HG03558 (cell line): ENCODE measurements at regions not wholly inside any gene's neighbourhood (a gene's known extent, or its start where the extent isn't known, plus 50 kb on each side); places are given as distances from the start of the nearest gene placed in this dataset.

Source experiments
- ATAC-seq: cut with Tn5 transposase; IDR thresholded peaks from one replicate; pipeline ENCODE4 v1.9.1; 2021; ENCODE audit warnings: moderate number of reproducible peaks; ENCODE audit not compliant: unreplicated experiment; ENCODE audit errors: extremely low read depth

- no peak for ATAC-seq
These were observed 600.9 kb downstream of the SI start for GRCh38 chr3:164477403-164477802.

GRCh38 chr3:164476631-164477030, 601.7 kb downstream of the SI start:
- no peak for ATAC-seq

DNA sequence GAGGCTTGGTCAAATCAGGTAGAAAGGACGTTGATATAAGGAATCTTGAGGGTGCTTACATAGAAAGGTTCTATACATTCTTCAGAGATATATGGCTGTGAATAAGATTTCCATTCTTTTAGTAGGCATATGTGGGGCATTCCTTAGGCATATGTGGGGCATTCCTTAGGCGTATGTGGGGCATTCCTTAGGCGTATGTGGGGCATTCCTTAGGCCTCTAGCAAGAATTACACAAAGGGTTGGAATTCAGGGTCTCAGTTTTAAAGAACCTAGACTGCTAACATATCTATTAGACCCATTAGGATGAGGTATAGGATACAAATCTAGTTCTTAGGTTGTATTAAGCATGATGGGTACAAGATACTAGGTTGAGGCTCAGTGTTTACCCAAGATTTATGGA, 607.8 kb downstream of the SI start:
- ATAC-seq: no peak

DNA sequence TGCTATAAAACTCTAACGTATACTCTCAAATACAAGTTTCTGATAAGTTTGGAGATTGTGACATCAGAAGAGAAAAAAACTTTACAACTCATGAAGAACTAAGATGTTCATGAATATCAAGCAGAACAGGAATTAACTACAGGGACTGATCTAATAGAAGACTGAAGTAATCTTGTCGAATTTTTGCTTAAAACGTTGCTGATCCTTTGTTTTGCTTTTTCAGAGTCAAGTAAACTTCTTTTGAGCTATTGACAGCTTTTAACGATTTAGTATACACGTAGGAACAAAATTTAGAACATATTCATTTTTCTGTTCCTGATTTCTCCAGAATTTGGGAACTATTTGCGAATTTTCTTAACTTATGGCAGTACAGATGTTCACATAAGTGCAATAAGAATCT, 610.2 kb downstream of the SI start:
- ATAC-seq: no peak

- no peak for ATAC-seq
These were observed 611.3 kb downstream of the SI start for GRCh38 chr3:164467007-164467406.

GRCh38 chr3:164465172-164465571, 613.1 kb downstream of the SI start:
- ATAC-seq: no peak

DNA sequence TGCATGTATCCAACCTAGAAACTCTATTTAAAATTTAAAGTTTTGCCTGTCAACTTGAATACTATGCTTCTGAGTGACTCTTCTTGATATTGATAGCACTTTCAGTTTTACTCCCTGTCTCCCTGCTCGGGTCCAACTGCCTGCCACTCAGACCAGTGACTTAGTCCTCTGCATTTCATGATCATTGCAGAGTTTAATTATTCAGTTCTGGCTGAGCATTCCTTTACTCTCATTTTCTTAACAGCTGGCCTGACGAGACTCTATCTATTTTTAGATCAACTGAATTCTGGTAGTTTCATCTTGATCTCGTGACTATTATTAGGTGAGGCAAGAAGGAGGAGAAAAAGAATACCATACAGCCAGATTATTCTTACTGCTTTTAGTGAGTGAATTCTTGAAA, 617.4 kb downstream of the SI start:
- no peak for ATAC-seq

DNA sequence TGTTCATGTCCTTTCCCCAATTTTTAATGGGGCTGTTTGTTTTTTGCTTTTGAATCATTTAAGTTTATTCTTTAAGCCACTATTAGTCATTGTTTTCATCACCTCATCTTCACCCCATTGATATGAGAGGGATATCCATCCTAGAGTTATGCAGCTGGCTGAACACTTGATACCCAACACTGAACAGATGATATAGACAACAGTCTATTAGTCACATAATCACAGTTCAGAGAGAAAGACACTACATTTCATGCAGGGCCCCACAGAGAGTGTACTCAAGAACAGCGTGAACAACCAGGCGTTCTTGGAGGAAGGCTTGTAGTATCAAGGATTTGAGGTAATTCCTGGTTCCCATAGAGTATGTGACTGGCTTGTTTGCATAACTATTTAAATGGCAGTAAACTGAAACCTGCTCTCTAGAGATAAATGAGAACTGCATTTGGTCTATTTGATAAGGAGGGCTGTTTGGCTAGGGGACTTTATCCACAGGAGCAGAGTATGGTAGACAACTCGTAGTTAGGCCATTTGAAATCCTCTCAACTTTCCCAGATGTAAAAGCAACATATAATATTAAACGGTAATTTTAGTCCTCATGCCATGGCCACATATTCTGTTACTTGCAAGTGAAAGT, 618.7 kb downstream of the SI start:
- no peak for ATAC-seq

GRCh38 chr3:164458986-164459385, 619.3 kb downstream of the SI start:
- no peak for ATAC-seq

DNA sequence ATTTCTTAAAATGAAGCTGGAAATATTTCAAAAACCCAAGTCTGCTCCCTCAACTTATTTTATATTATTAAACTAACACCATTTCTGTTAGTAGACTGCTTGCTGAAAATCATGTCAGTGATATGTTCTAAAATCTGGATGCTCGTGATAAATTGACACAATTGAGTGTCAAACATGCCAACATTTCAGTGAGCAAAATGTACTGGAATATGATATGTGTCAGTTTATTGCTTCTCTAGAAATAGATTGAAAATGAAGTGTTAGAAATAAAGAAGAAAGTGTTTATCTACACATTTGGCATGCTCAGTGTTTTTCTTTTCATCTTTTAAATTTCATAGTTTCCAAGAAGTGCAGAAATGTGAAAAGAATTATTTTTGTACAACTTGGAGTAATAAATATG, 624.6 kb downstream of the SI start:
- ATAC-seq: no peak

DNA sequence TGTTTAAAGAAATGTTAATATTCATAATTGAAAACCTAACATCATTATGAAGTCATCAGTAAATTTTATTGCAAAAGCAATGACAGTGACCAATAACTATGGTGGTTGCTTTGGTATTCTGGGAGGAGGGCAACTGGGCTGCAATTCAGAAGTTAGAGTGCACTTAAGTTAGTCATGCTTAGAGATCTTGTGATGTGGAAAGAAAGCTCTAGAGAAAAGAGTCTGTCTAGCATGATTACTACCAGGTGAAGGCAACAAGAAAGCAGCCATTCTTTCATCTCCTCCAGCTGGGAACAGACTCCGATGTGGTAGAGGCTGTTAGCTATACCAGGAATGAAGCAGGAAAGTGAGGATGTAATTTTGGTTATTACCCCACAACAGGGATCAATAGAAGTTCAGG, 625.6 kb downstream of the SI start:
- no peak for ATAC-seq

DNA sequence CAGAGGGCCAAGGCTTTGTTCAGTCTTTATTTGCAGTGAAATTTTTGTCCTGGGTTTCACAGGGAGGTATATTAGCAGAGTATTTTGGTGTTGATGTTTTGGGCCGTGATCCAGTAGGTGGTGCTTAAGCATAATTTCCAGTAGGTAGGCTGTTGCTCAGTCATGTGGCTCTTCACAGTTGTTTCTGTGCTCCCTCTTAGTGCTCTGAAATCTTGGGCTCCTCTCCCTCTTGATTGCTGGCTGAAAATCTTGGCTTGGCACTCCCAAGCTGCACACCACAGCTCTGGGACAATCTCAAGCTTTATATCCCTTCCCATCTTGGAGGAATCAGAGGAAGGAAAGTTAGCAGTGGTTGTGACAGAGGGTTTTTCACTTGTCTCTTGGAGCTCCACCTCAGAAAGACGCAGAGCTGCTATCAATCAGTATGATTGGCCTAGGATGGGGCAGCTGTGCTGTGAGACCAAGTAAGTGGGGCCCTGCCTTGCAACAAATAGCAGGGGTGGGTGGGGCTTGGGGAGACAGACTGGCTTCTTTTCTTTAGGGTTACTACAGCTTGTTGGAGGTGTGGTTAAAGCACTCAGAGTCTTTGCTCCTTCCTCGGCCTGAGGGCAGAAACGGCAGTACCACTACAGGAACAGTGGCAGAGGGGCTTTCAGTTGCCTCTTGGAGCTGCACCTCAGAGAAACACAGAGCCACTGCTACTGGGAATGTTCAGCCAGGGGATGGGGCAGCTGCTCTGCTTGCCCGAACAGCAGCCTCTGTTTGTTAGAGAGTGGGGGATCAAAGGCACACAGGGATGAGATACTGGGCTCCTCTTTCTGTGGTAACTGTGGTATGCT, 627.0 kb downstream of the SI start:
- ATAC-seq: no peak

- no peak for ATAC-seq
These were observed 627.9 kb downstream of the SI start for GRCh38 chr3:164450276-164450905.

- ATAC-seq: no peak
These were observed 659.1 kb downstream of the SI start for GRCh38 chr3:164419220-164419619.

DNA sequence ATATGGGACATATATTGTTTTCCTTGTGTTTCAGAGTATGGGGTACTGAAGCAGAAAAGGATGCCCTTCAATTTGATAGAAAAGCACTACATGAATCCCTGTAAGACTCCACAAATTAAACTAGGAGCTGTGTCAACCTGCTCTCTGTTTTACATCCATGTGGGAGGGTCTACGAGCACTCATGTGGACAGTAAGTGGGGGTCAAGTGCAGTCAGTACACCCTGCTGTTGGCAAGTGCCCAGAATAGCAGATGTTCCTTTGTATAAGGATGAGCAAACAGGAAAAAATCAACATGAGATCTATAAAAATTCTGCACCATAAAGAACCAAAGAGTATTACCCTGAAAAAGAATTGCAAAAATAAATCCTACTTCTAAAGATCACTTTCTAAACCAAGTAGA, 659.9 kb downstream of the SI start:
- ATAC-seq: no peak

DNA sequence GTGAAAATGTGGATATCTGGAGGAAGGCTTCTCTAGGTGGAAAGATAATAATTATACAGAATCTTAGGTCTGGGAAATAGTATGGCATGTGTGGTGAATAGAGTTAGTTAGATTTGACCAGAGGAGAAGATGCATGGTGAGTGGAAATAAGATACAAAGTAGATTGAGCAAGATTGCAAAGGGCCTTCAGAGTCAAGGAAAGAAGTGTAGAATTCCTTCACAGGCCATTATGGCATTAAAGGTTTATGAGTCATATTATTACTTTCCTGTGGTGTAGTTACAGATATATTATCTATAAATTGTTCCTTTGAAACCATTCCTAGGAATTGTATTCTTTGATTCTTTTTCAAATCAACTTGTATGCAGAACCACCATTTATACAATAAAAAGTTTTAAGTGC, 660.3 kb downstream of the SI start:
- ATAC-seq: no peak

GRCh38 chr3:164416491-164417222, 661.6 kb downstream of the SI start:
- ATAC-seq: no peak

DNA sequence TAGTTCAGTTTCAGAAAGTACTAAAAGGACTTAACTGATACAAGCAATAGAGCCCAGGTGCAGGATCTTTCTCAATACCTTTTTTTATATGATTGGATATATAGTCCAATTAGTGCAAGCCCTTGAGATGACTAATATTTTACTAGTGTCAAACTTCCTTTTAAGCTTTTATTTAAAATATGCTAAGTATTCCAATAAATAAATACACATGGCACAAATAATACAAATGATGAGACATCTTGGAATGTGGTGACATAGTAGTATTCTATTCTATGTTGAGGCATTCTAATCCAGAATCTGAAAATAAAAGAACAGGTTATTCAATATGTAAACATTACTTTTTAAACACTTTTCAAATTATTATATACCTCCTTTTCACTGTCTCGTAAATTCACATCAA, 670.0 kb downstream of the SI start:
- no peak for ATAC-seq

- ATAC-seq: no peak
These were observed 671.2 kb downstream of the SI start for GRCh38 chr3:164407111-164407510.

DNA sequence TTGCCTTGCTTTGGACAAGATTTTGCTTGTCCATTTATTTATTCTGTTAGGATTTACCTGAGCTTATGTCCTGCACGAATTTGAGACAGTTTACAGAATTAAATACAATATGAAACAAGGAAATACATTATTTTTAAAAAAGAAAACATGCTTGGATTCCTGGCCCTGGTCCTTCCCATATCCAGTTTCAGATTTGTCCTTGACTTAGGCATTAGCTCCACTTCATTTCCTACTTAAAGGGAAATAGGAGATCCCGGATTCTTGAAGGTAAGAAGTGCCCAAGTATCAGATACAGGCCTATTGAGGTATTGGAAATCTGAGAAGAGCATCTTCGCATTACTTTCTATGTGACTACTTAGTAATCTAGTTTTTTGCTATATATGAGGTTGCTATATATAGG, 672.0 kb downstream of the SI start:
- ATAC-seq: no peak

DNA sequence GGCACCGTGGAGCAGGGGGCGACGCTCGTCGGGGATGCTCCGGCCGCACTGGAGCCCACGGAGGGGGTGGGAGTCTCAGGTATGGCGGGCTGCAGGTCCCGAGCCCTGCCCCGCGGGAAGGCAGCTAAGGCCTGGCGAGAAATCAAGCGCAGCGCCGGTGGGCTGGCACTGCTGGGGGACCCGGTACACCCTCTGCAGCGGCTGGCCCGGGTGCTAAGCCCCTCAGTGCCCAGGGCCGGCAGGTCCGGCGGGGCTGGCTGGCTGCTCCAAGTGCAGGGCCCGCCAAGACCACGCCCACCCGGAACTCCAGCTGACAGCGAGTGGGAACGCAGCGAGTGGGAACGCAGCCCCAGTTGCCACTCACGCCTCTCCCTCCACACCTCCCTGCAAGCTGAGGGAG, 676.4 kb downstream of the SI start:
- ATAC-seq: no peak
